Panc1 (cell line): ENCODE measurements at regions not wholly inside any gene's neighbourhood (a gene's known extent, or its start where the extent isn't known, plus 50 kb on each side); places are given as distances from the start of the nearest gene placed in this dataset.

Experiments
- ATAC-seq: fragments of 200-7000 bp; cut with Tn5 transposase; 2 replicates; pipeline ENCODE4 v1.9.1; 2020; ENCODE audit warnings: mild to moderate bottlenecking, moderate library complexity
- BruUV-seq: library from RNA; stranded (reverse); fragments of 400-500 nt; replicated peaks from 2 replicates; lab custom pipeline; 2021; lab: Mats Ljungman, UMichigan
- CTCF ChIA-PET: fragments of 300-600 bp; sonication (Branson Sonifier 250); formaldehyde crosslinking; loops from one replicate; lab custom pipeline; 2022; ENCODE audit warnings: antibody characterized with exemption; lab: Charles Lee
- POLR2A ChIA-PET: fragments of 300-600 bp; sonication (Branson Sonifier 250); formaldehyde crosslinking; loops from one replicate; lab custom pipeline; 2022; ENCODE audit warnings: antibody characterized with exemption; lab: Charles Lee
- DNase-seq: peaks from one replicate; pipeline ENCODE4 v3.0.0-alpha.2; 2010; ENCODE audit warnings: low read depth, low spot score
- H3K27ac ChIP-seq: 2 replicates; pipeline ENCODE4 v1.5.1; 2011; ENCODE audit warnings: mild to moderate bottlenecking, low read length, inconsistent platforms
- H3K27me3 ChIP-seq: fragments of 200-500 bp; sonication (Bioruptor generic); 2 replicates; pipeline ENCODE4 v1.6.0; 2014; ENCODE audit warnings: low read length, inconsistent platforms; ENCODE audit not compliant: control insufficient read depth, insufficient read depth
- H3K36me3 ChIP-seq: fragments of 200-500 bp; sonication (Bioruptor generic); 2 replicates; pipeline ENCODE4 v1.5.1; 2014; ENCODE audit warnings: inconsistent platforms, mild to moderate bottlenecking, low read length, moderate library complexity; ENCODE audit not compliant: control insufficient read depth, insufficient read depth
- H3K4me1 ChIP-seq: 2 replicates; pipeline ENCODE4 v1.5.1; 2011; ENCODE audit warnings: inconsistent platforms, mild to moderate bottlenecking, low read length, moderate library complexity; ENCODE audit not compliant: control insufficient read depth, insufficient read depth
- H3K4me3 ChIP-seq, 2 experiments: 2 replicates each; pipeline ENCODE4 v1.5.1; 2011 to 2012; ENCODE audit warnings: low read depth in 2 of 2, low read length in 2 of 2, mild to moderate bottlenecking in 2 of 2, inconsistent platforms in 1 of 2, moderate library complexity in 1 of 2
- H3K9me3 ChIP-seq: fragments of 200-500 bp; sonication (Bioruptor generic); 2 replicates; pipeline ENCODE4 v1.5.1; 2014; ENCODE audit warnings: low read depth, mild to moderate bottlenecking, inconsistent platforms, low read length, moderate library complexity; ENCODE audit not compliant: control insufficient read depth, insufficient read depth
- CTCF ChIP-seq: fragments of 450-650 bp; IDR thresholded peaks from 2 replicates; pipeline ENCODE4 v1.5.1; 2017; ENCODE audit warnings: mild to moderate bottlenecking
- POLR2AphosphoS5 ChIP-seq: IDR thresholded peaks from 2 replicates; pipeline ENCODE4 v1.6.1; 2012; ENCODE audit warnings: mild to moderate bottlenecking, low read depth, low read length, moderate library complexity
- REST ChIP-seq, 2 experiments: IDR thresholded peaks; 2 replicates each; pipeline ENCODE4 v1.6.1; 2011 to 2012; ENCODE audit warnings: low read depth in 2 of 2, control low read depth in 1 of 2, low read length in 1 of 2, mild to moderate bottlenecking in 1 of 2, moderate library complexity in 1 of 2; ENCODE audit not compliant: insufficient read depth in 1 of 2
- SIN3A ChIP-seq: IDR thresholded peaks from 2 replicates; pipeline ENCODE4 v1.6.1; 2012; ENCODE audit warnings: low read depth, mild to moderate bottlenecking, low read length, moderate library complexity, borderline replicate concordance; ENCODE audit not compliant: insufficient read depth
- TCF7L2 ChIP-seq: IDR thresholded peaks from 2 replicates; pipeline ENCODE4 v1.6.1; 2011; ENCODE audit warnings: mild to moderate bottlenecking, low read depth, low read length, inconsistent platforms
- in situ Hi-C: cut with HindIII; loops from 2 replicates; pipeline ENCODE4 v1.10.0; 2016; ENCODE audit warnings: low sequenced_read_pairs, low pct_unique_long_range_greater_than_20kb
- intact Hi-C: fragments of 100-400 bp; cut with micrococcal nuclease; formaldehyde crosslinking; loops from one replicate; pipeline ENCODE4 v1.10.0; 2022; ENCODE audit not compliant: unreplicated experiment

- no peaks in the 10 kb centered on the region for H3K36me3 ChIP-seq
- POLR2A ChIA-PET, result no interaction called here
- no peak for ATAC-seq
- H3K4me3 ChIP-seq, result no peak overlapping the region
- no peaks in the 10 kb centered on the region for H3K4me1 ChIP-seq
- in situ Hi-C loops (no loop called here), intact Hi-C loops (no loop called here)
- no TSS peak for BruUV-seq
- CTCF ChIA-PET, result no interaction called here
- no peak overlapping the region for H3K27ac ChIP-seq
- no peak for DNase-seq
- peaks cover 5% of the 10 kb centered on the region; the same call in 1 of the 2 replicates for H3K27me3 ChIP-seq
- H3K9me3 ChIP-seq, result no peaks in the 10 kb centered on the region
- TF ChIP-seq TCF7L2 (no peak), REST (IDR thresholded peaks at IDR 0.05; ENCODE audit: insufficient read depth in 1 of 2, low read depth in 2 of 2, low read length in 1 of 2) (no peak), CTCF (no peak), SIN3A (no peak), POLR2AphosphoS5 (no peak)
These were observed 356.8 kb upstream of the EEF2KMT start for GRCh38 chr16:5454349-5454748.

DNA sequence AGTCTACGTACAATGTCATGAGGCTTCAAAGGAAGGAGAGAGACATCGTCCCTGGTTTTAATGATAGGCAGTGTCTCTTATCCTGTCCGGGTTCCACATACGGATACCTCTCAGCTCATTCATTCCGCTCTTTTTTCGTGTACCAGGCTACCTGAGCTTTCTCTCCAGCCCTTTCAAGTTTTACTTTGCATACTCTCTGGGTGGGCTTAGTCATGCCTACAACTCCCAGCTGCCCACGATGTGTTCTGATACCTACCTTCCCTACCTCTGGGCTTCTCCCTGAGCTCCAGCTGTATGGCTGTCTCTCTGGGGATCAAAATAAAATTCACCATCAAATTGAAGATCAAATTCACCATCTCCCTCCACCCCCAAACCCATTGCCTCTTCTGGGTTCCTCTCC lies 354.0 kb upstream of the EEF2KMT start:
- H3K27ac ChIP-seq, result no peak overlapping the region
- no peaks in the 10 kb centered on the region for H3K4me1 ChIP-seq
- DNase-seq (no peak), ATAC-seq (no peak)
- BruUV-seq, result no TSS peak
- H3K9me3 ChIP-seq, result no peaks in the 10 kb centered on the region
- ChIA-PET POLR2A (no interaction called here), CTCF (no interaction called here)
- intact Hi-C loops (no loop called here), in situ Hi-C loops (no loop called here)
- H3K27me3 ChIP-seq, result peaks cover 2% of the 10 kb centered on the region; the same call in 1 of the 2 replicates
- H3K4me3 ChIP-seq, result no peak overlapping the region
- no peaks in the 10 kb centered on the region for H3K36me3 ChIP-seq
- TF ChIP-seq TCF7L2 (no peak), REST (IDR thresholded peaks at IDR 0.05; ENCODE audit: insufficient read depth in 1 of 2, low read depth in 2 of 2, low read length in 1 of 2) (no peak), POLR2AphosphoS5 (no peak)
